GM06990 (cell line): ENCODE measurements at regions not wholly inside any gene's neighbourhood (a gene's known extent, or its start where the extent isn't known, plus 50 kb on each side); places are given as distances from the start of the nearest gene placed in this dataset.
A peak's percentile ranks its signal among the peaks of the same experiment; 100 is the strongest.

ENCODE experiments used
- DNase-seq: peaks from one replicate; pipeline ENCODE4 v3.0.0-alpha.2; 2011; ENCODE audit not compliant: insufficient read length; ENCODE audit errors: extremely low read depth
- H3K27me3 ChIP-seq: replicated peaks from 2 replicates; pipeline ENCODE4 v1.6.0; 2011; ENCODE audit warnings: low read length; ENCODE audit not compliant: control insufficient read depth, insufficient read depth
- H3K36me3 ChIP-seq: 2 replicates; pipeline ENCODE4 v1.5.1; 2011; ENCODE audit warnings: low read length; ENCODE audit not compliant: control insufficient read depth, insufficient read depth
- H3K4me3 ChIP-seq: replicated peaks from 2 replicates; pipeline ENCODE4 v1.5.1; 2011; ENCODE audit warnings: low read depth, mild to moderate bottlenecking, control low read depth, low read length
- TF ChIP-seq, protein P1 (sequence below): IDR thresholded peaks from 2 replicates; pipeline ENCODE4 v1.5.1; 2011; ENCODE audit warnings: low read length, control low read depth, mild to moderate bottlenecking, inconsistent platforms; ENCODE audit not compliant: insufficient read depth, poor library complexity, severe bottlenecking

DNA sequence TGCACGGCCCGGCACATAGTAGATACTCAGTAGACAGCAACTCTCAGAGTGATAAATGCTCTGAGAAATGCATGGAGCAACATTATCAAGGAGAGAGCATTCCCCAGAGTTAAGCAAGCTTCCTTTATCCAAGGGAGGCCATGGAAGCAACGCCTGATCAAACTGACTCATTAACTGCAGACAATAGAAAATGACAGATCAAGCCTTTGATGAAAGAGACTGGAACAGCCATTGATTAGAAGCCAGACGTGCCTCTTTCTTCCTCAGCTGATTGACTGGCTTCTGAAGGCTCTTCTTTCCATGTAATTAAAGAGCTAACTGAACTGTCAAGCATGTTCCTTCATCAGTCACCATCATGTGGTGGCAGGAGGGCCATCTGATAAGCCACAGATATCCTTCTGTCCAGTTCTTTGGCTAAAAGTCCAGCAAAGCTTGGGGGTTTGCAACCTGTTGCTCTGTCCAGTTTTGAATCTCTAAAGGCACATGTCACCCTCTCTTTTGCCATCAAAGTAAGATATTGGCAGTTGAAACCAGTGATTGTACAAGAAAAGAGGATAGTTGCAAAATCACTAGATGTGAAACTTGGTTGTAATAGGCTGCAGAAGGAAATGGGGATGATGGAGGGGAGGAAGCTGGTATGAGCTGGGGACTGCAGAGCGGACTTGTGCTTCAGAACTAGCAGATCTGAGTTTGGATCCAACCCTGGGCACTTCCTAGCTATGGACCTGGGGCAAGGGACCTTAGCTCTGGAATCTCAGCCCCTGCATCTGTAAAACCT is 188.0 kb downstream of the HAPSTR1 start:
- no peak for DNase-seq
- H3K4me3 ChIP-seq = no peak overlapping the region
- H3K27me3 ChIP-seq = peaks cover 2% of the 10 kb centered on the region
- no peaks in the 10 kb centered on the region for H3K36me3 ChIP-seq
- TF ChIP-seq, protein P1, sequence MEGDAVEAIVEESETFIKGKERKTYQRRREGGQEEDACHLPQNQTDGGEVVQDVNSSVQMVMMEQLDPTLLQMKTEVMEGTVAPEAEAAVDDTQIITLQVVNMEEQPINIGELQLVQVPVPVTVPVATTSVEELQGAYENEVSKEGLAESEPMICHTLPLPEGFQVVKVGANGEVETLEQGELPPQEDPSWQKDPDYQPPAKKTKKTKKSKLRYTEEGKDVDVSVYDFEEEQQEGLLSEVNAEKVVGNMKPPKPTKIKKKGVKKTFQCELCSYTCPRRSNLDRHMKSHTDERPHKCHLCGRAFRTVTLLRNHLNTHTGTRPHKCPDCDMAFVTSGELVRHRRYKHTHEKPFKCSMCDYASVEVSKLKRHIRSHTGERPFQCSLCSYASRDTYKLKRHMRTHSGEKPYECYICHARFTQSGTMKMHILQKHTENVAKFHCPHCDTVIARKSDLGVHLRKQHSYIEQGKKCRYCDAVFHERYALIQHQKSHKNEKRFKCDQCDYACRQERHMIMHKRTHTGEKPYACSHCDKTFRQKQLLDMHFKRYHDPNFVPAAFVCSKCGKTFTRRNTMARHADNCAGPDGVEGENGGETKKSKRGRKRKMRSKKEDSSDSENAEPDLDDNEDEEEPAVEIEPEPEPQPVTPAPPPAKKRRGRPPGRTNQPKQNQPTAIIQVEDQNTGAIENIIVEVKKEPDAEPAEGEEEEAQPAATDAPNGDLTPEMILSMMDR = no peak

DNA sequence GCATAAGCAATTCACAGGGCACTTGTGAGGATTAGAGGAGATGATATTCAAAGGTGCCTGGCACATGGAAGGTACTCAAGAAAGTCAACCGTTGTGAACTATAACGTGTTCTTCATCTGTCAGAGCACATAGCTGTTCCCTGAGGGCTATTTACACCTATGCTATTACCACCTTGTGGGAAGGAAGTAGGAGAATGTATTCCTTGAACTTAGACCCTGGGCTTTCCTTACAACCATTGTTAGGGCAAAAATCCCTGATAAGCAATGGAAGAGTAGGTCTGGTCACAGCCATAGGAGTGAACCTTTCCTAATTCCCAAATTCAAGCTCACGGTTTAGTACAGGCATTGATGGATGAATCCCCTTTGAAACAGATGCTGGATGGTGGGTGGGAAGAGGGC is 188.6 kb downstream of the HAPSTR1 start:
- Histone ChIP-seq H3K4me3 (no peak overlapping the region), H3K36me3 (no peaks in the 10 kb centered on the region), H3K27me3 (peaks cover 2% of the 10 kb centered on the region)
- no peak for DNase-seq
- TF ChIP-seq, protein P1 = no peak

DNA sequence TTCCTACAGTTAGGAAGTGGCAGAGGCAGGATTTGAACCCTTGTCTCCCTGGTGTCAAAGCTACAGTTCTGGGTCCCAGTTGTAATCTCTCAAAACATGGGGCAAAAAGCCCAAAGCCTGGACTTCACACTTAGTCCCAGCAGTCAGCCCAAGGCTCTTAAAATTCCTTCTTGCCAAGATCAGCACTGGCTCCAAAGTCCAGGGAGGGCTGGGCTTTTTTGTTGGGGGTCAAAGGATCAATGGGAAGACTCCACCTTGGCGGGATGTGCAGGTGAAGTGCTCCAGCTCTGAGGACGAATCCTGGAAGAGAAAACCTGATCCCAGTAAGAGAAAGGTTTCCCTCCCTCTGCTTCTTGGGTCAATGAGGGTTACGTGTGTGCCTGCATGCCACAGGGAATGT is 195.5 kb downstream of the HAPSTR1 start:
- Histone ChIP-seq H3K4me3 (no peak overlapping the region), H3K27me3 (no peaks in the 10 kb centered on the region), H3K36me3 (no peaks in the 10 kb centered on the region)
- TF ChIP-seq, protein P1 = no peak
- DNase-seq = no peak

DNA sequence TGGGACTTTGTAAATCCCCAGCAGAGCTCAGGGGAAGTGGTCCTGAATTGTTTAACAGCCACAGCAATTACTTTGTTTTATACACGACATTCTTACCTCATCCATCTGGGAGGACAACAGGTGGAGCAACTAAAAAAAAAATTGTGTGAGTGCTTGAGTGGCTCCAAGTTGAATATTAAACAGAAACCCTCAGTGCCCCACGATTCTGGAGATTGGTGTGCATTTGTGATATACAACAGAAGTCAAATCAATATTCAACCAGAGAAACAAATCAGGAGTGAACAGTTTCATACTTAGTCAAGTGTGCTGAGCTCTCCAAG is 204.8 kb downstream of the HAPSTR1 start:
- TF ChIP-seq, protein P1 = no peak
- DNase-seq = no peak

DNA sequence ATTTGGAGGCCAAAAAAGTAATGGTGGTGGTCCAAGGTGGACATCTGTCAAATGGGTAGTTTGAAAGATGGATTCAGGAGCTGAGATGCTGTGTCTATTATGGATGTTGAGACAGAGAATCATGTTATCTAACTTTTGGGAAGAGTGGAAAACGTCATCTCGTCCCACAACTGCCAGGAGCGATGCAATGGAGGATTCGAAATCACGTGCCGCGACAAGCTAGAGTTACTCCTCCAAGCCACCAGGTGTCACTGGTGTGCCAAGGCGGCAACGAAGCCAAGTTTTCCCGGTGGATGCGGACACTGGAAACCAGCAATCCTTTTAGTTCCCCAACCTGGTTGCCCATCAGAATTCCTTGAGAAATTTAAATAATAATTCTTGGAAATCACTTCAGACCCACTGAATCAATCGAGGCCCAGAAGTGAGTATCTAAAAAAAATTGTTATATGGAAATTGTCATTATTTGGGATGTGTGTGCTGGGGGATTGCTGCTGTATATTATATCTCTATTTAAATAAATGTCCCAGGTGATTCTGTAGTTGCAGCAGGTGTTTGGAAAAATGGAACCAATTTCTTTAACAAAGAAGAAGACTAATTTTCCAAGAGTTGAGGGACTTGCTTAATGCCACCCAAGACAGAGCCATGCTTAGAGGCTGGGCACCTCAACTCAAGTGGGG is 206.1 kb downstream of the HAPSTR1 start:
- H3K4me3 ChIP-seq = no peak overlapping the region
- H3K36me3 ChIP-seq = no peaks in the 10 kb centered on the region
- no peak for DNase-seq
- H3K27me3 ChIP-seq = no peaks in the 10 kb centered on the region
- TF ChIP-seq, protein P1 = peak; percentile 56

More for the DNA sequence above, 204.8 kb downstream of the HAPSTR1 start:
- H3K27me3 ChIP-seq = no peaks in the 10 kb centered on the region
- H3K4me3 ChIP-seq = no peak overlapping the region
- H3K36me3 ChIP-seq = no peaks in the 10 kb centered on the region
